ENCODE measurements at regions not wholly inside any gene's neighbourhood (a gene's known extent, or its start where the extent isn't known, plus 50 kb on each side); places are given as distances from the start of the nearest gene placed in this dataset.
"Not testable (repeated sequence)": the region's sequence is repeated elsewhere in the genome, so short reads cannot be mapped to it uniquely, and the experiment has no call there.

GRCh38 chr1:187631381-187631675 is 802.6 kb downstream of the PLA2G4A start:
- no peak for DNase-seq (ENCODE audit: low spot score)

GRCh38 chr1:187631984-187632383 is 803.2 kb downstream of the PLA2G4A start:
- no peak for DNase-seq (ENCODE audit: low spot score)

- DNase-seq (ENCODE audit: low spot score) = no peak
Observed at GRCh38 chr1:187634940-187635339, 806.2 kb downstream of the PLA2G4A start.

- DNase-seq (ENCODE audit: low spot score) = no peak
Observed at GRCh38 chr1:187638733-187639434, 810.1 kb downstream of the PLA2G4A start.

GRCh38 chr1:187641015-187641414 is 812.3 kb downstream of the PLA2G4A start:
- no peak for DNase-seq (ENCODE audit: low spot score)

GRCh38 chr1:187641463-187641862 is 812.7 kb downstream of the PLA2G4A start:
- DNase-seq (ENCODE audit: low spot score) = no peak

- no peak for DNase-seq (ENCODE audit: low spot score)
Observed at GRCh38 chr1:187641907-187642306, 813.2 kb downstream of the PLA2G4A start.

GRCh38 chr1:187645651-187646050 is 816.9 kb downstream of the PLA2G4A start:
- DNase-seq (ENCODE audit: low spot score) = no peak

GRCh38 chr1:187646536-187647107 is 817.9 kb downstream of the PLA2G4A start:
- DNase-seq (ENCODE audit: low spot score) = no peak

- no peak for DNase-seq (ENCODE audit: low spot score)
Observed at GRCh38 chr1:187648091-187648490, 819.3 kb downstream of the PLA2G4A start.

- no peak for DNase-seq (ENCODE audit: low spot score)
Observed at GRCh38 chr1:187654635-187655034, 825.9 kb downstream of the PLA2G4A start.

GRCh38 chr1:187655104-187655503 is 826.4 kb downstream of the PLA2G4A start:
- no peak for DNase-seq (ENCODE audit: low spot score)

GRCh38 chr1:187665483-187665882 is 836.7 kb downstream of the PLA2G4A start:
- DNase-seq (ENCODE audit: low spot score) = no peak

GRCh38 chr1:187680823-187681222 is 852.1 kb downstream of the PLA2G4A start:
- DNase-seq (ENCODE audit: low spot score) = no peak

GRCh38 chr1:187682112-187682511 is 853.4 kb downstream of the PLA2G4A start:
- DNase-seq (ENCODE audit: low spot score) = no peak

GRCh38 chr1:187685333-187685732 is 856.6 kb downstream of the PLA2G4A start:
- no peak for DNase-seq (ENCODE audit: low spot score)

- no peak for DNase-seq (ENCODE audit: low spot score)
Observed at GRCh38 chr1:187689129-187689528, 860.4 kb downstream of the PLA2G4A start.

GRCh38 chr1:187691439-187691838 is 862.7 kb downstream of the PLA2G4A start:
- DNase-seq (ENCODE audit: low spot score) = no peak

- no peak for DNase-seq (ENCODE audit: low spot score)
Observed at GRCh38 chr1:187692799-187693198, 864.0 kb downstream of the PLA2G4A start.

- DNase-seq (ENCODE audit: low spot score) = no peak
Observed at GRCh38 chr1:187696073-187696472, 867.3 kb downstream of the PLA2G4A start.

- DNase-seq (ENCODE audit: low spot score) = not testable (repeated sequence)
Observed at GRCh38 chr1:187703138-187704130, 874.7 kb downstream of the PLA2G4A start.

GRCh38 chr1:187714470-187714869 is 885.7 kb downstream of the PLA2G4A start:
- no peak for DNase-seq (ENCODE audit: low spot score)

- no peak for DNase-seq (ENCODE audit: low spot score)
Observed at GRCh38 chr1:187715483-187715882, 886.7 kb downstream of the PLA2G4A start.

All from AG20443 (cell line).